ENCODE measurements at regions not wholly inside any gene's neighbourhood (a gene's known extent, or its start where the extent isn't known, plus 50 kb on each side); places are given as distances from the start of the nearest gene placed in this dataset.

DNA sequence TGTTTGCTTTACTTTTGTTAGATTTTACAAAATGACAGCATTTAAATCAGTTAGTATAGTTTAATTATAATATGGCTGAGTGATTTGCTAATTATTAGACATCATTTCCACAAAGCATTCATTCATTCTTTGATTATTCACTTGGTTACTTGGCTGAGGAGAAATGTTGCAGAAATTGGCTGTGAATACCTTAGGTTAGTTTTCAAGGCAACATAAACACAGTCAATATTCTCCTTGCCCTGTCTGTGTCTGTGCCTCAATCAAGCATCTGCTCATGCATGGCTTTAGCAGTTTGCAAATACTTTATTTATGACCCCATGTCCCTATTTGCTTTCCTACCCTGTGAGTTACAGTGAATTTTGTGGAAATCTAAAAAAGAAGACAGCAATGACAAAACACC is 718.3 kb downstream of the EPM2A start:
- no peak for TF ChIP-seq YY1 (IDR thresholded peaks at IDR 0.05; ENCODE audit: insufficient read depth, insufficient read length)
- TF ChIP-seq ZNF274 (IDR thresholded peaks at IDR 0.05; ENCODE audit: low read depth, low read length), result no peak
- no peak for TF ChIP-seq SUZ12 (IDR thresholded peaks at IDR 0.05; ENCODE audit: extremely low read depth, insufficient read depth, insufficient read length)

Measured in NT2/D1 (cell line).